PC-3 (cell line): ENCODE measurements at regions not wholly inside any gene's neighbourhood (a gene's known extent, or its start where the extent isn't known, plus 50 kb on each side); places are given as distances from the start of the nearest gene placed in this dataset.
A peak's percentile ranks its signal among the peaks of the same experiment; 100 is the strongest.
"Not testable (repeated sequence)": the region's sequence is repeated elsewhere in the genome, so short reads cannot be mapped to it uniquely, and the experiment has no call there.

Experiments
- ATAC-seq: fragments of 200-7000 bp; cut with Tn5 transposase; 2 replicates; pipeline ENCODE4 v1.9.1; 2020; ENCODE audit warnings: mild to moderate bottlenecking, moderate library complexity
- BruUV-seq: library from RNA; stranded (reverse); fragments of 400-500 nt; replicated peaks from 2 replicates; lab custom pipeline; 2021; lab: Mats Ljungman, UMichigan
- CTCF ChIA-PET: fragments of 300-600 bp; sonication (Branson Sonifier 250); formaldehyde crosslinking; loops from one replicate; lab custom pipeline; 2022; ENCODE audit warnings: antibody characterized with exemption; lab: Charles Lee
- POLR2A ChIA-PET: fragments of 300-600 bp; sonication (Branson Sonifier 250); formaldehyde crosslinking; loops from one replicate; lab custom pipeline; 2022; ENCODE audit warnings: antibody characterized with exemption; ENCODE audit not compliant: unreplicated experiment; lab: Charles Lee
- DNase-seq: peaks from one replicate; pipeline ENCODE4 v3.0.0-alpha.2; 2015
- H2AFZ ChIP-seq: fragments of 300-600 bp; sonication (generic); 2 replicates; pipeline ENCODE4 v1.6.0; 2016; ENCODE audit warnings: antibody characterized with exemption, low read length
- H3F3A ChIP-seq: fragments of 300-600 bp; sonication (generic); one replicate; pipeline ENCODE4 v1.6.0; 2017; ENCODE audit warnings: antibody characterized with exemption, low read length, control low read depth, mild to moderate bottlenecking; ENCODE audit not compliant: unreplicated experiment
- H3K27ac ChIP-seq: fragments of 300-600 bp; sonication (generic); 2 replicates; pipeline ENCODE4 v1.5.1; 2016; ENCODE audit warnings: mild to moderate bottlenecking, low read length
- H3K27me3 ChIP-seq: fragments of 300-600 bp; sonication (generic); 2 replicates; pipeline ENCODE4 v1.6.1; 2016; ENCODE audit warnings: low read length, mixed read lengths
- H3K36me3 ChIP-seq: fragments of 300-600 bp; sonication (generic); 2 replicates; pipeline ENCODE4 v1.6.1; 2016; ENCODE audit warnings: low read depth, mixed run types, low read length, mixed read lengths
- H3K4me1 ChIP-seq: fragments of 300-600 bp; sonication (generic); 2 replicates; pipeline ENCODE4 v1.5.1; 2016; ENCODE audit warnings: low read length; ENCODE audit not compliant: insufficient read depth
- H3K4me2 ChIP-seq: fragments of 300-600 bp; sonication (generic); 2 replicates; pipeline ENCODE4 v1.6.0; 2016; ENCODE audit warnings: low read length
- H3K4me3 ChIP-seq: fragments of 300-600 bp; sonication (generic); 2 replicates; pipeline ENCODE4 v1.5.1; 2016; ENCODE audit warnings: mild to moderate bottlenecking, low read length, mixed read lengths
- H3K79me2 ChIP-seq: fragments of 300-600 bp; sonication (generic); 2 replicates; pipeline ENCODE4 v1.6.1; 2017; ENCODE audit warnings: low read length, mixed read lengths
- H3K9ac ChIP-seq: fragments of 300-600 bp; sonication (generic); 2 replicates; pipeline ENCODE4 v1.6.0; 2016; ENCODE audit warnings: mild to moderate bottlenecking, low read length
- H3K9me2 ChIP-seq: fragments of 300-600 bp; sonication (generic); replicated peaks from 2 replicates; pipeline ENCODE4 v1.6.1; 2016; ENCODE audit warnings: mixed run types, low read length, mixed read lengths
- H3K9me3 ChIP-seq: fragments of 300-600 bp; sonication (generic); 2 replicates; pipeline ENCODE4 v1.6.1; 2016; ENCODE audit warnings: low read length, mixed read lengths
- H4K20me1 ChIP-seq: fragments of 300-600 bp; sonication (generic); 2 replicates; pipeline ENCODE4 v1.6.1; 2016; ENCODE audit warnings: low read length, mixed read lengths
- CTCF ChIP-seq: fragments of 300-600 bp; sonication (generic); conservative IDR thresholded peaks from 2 replicates; pipeline ENCODE4 v1.5.1; 2017; ENCODE audit warnings: antibody characterized with exemption, low read depth, mild to moderate bottlenecking, low read length
- EZH2 ChIP-seq: fragments of 300-600 bp; sonication (generic); IDR thresholded peaks from one replicate; pipeline ENCODE4 v1.6.1; 2017; ENCODE audit warnings: antibody characterized with exemption, mild to moderate bottlenecking, low read length; ENCODE audit not compliant: unreplicated experiment
- EZH2phosphoT487 ChIP-seq: fragments of 300-600 bp; sonication (generic); IDR thresholded peaks from 2 replicates; pipeline ENCODE4 v1.6.1; 2018; ENCODE audit warnings: mild to moderate bottlenecking, antibody characterized with exemption, low read length, borderline replicate concordance
- intact Hi-C: fragments of 100-400 bp; cut with micrococcal nuclease; formaldehyde crosslinking; loops from 2 replicates; pipeline ENCODE4 v1.9.0; 2023

DNA sequence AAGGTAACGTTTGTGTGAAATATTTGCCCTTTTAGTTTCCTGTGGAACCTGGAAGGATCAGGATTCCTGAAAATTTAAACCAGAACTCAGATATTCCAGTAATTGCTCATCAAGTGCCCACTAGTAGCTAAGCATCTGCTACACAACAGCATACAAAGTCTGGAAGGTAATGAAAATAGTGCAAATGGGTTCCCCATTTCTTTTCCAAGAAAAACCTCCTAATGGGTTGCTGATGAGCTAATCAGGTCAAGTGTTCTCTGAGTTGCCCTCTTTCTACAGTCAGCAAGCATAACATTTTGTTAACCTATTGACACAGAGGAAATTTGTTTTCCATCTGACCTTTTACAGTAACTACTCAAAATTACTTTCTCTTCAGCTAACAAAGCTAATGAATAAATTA is 83.6 kb upstream of the PMCH start:
- intact Hi-C loops, result no loop called here
- no peaks in the 10 kb centered on the region for H3K4me1 ChIP-seq
- no peaks in the 10 kb centered on the region for H3K27me3 ChIP-seq
- H3K79me2 ChIP-seq, result no peaks in the 10 kb centered on the region
- TF ChIP-seq CTCF (no peak), EZH2phosphoT487 (no peak), EZH2 (no peak)
- H3K27ac ChIP-seq, result no peak overlapping the region
- H3K36me3 ChIP-seq, result no peaks in the 10 kb centered on the region
- H3K9me3 ChIP-seq, result no peaks in the 10 kb centered on the region
- no peaks in the 10 kb centered on the region for H3F3A ChIP-seq
- H3K9ac ChIP-seq, result no peak overlapping the region
- no peak overlapping the region for H3K4me3 ChIP-seq
- ATAC-seq, result no peak
- H3K4me2 ChIP-seq, result no peak overlapping the region
- CTCF ChIA-PET, result no interaction called here
- no peak overlapping the region for H2AFZ ChIP-seq
- H3K9me2 ChIP-seq, result no peaks in the 10 kb centered on the region
- H4K20me1 ChIP-seq, result no peaks in the 10 kb centered on the region
- POLR2A ChIA-PET, result no interaction called here
- BruUV-seq, result no TSS peak
- no peak for DNase-seq

DNA sequence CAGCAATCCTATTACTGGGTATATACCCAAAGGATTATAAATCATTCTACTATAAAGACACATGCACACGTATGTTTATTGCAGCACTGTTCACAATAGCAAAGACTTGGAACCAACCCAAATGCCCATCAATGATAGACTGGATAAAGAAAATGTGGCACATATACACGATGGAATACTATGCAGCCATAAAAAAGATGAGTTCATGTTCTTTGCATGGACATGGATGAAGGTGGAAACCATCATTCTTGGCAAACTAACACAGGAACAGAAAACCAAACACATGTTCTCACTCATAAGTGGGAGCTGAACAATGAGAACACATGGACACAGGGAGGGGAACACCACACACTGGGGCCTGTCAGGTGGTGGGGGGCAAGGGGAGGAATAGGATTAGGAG is 58.1 kb upstream of the PMCH start:
- H4K20me1 ChIP-seq, DNase-seq, H3K9me2 ChIP-seq, H3K9ac ChIP-seq, H2AFZ ChIP-seq, H3K4me3 ChIP-seq, H3F3A ChIP-seq, H3K27me3 ChIP-seq, BruUV-seq, POLR2A ChIA-PET, CTCF ChIA-PET, H3K36me3 ChIP-seq, ATAC-seq, H3K79me2 ChIP-seq, H3K27ac ChIP-seq, H3K9me3 ChIP-seq, H3K4me1 ChIP-seq, intact Hi-C loops, H3K4me2 ChIP-seq: not testable (repeated sequence)

DNA sequence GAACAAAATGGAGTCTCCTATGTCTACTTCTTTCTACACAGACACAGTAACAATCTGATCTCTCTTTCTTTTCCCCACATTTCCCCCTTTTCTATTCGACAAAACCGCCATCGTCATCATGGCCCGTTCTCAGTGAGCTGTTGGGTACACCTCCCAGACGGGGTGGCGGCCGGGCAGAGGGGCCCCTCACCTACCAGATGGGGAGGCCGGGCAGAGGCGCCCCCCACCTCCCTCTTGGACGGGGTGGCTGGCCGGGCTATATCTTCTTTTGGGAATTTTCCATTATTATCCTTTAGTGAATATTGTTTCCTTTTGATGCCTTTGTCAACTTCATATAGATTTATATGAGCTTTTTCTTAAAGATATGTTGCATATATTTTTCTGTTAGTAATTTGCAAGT is 53.4 kb upstream of the PMCH start:
- H3F3A ChIP-seq, H3K9me3 ChIP-seq, H3K36me3 ChIP-seq, BruUV-seq, H3K4me3 ChIP-seq, H3K9me2 ChIP-seq, CTCF ChIA-PET, H2AFZ ChIP-seq, H3K27ac ChIP-seq, POLR2A ChIA-PET, H3K4me2 ChIP-seq, H4K20me1 ChIP-seq, H3K4me1 ChIP-seq, DNase-seq, intact Hi-C loops, ATAC-seq, H3K79me2 ChIP-seq, H3K9ac ChIP-seq: not testable (repeated sequence)
- peaks cover 11% of the 10 kb centered on the region; the same call in 1 of the 2 replicates for H3K27me3 ChIP-seq

DNA sequence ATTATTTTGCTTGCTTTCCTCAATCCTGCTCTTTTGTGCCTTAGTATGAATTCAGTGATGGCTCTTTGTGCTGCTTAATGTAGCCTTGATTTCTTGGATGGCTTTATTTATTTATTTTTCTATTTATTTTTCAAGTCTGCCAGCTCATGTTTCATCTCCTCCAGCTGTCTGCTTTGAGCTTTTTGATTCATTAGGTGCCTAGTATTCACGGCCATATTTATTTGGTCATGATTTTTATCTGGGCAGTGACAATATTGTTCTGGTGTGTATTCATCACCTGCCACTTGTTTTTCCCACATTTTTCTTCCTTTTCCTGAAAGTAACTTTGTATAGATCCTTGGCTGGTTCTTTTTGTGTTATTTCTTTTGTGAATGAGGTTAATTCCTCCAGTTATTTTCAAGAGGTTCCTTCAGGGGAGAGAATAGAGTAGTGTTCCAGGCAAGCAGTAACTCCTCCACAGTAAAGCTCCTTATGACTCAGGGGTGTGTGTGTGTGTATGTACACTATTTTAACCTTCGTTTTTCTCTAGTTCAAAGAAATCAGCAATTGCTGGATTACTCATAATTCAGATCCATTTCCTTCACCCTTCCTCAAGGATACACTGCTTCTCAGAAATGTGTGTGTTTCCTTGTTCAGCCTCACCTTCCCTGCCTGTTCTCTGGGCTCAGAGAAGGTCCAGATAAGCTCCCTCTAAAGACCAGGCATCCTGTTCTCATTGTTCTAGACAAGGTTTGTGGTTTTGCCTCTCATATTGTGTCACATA is 51.6 kb upstream of the PMCH start:
- H3K4me3 ChIP-seq, result no peak overlapping the region
- H3K36me3 ChIP-seq, result no peaks in the 10 kb centered on the region
- no peak overlapping the region for H3K9ac ChIP-seq
- peaks cover 11% of the 10 kb centered on the region; the same call in 1 of the 2 replicates for H3K27me3 ChIP-seq
- no peaks in the 10 kb centered on the region for H3F3A ChIP-seq
- no peak overlapping the region for H3K4me2 ChIP-seq
- no TSS peak for BruUV-seq
- no peaks in the 10 kb centered on the region for H3K9me3 ChIP-seq
- no peaks in the 10 kb centered on the region for H3K4me1 ChIP-seq
- ChIA-PET POLR2A (no interaction called here), CTCF (no interaction called here)
- ATAC-seq (no peak), DNase-seq (peak; percentile 3)
- no peaks in the 10 kb centered on the region for H3K79me2 ChIP-seq
- TF ChIP-seq EZH2 (no peak), CTCF (no peak), EZH2phosphoT487 (no peak)
- H2AFZ ChIP-seq, result no peak overlapping the region
- no peak overlapping the region for H3K27ac ChIP-seq
- H4K20me1 ChIP-seq, result no peaks in the 10 kb centered on the region
- no peaks in the 10 kb centered on the region for H3K9me2 ChIP-seq
- intact Hi-C loops, result no loop called here
